GM12892 (cell line): ENCODE measurements at regions not wholly inside any gene's neighbourhood (a gene's known extent, or its start where the extent isn't known, plus 50 kb on each side); places are given as distances from the start of the nearest gene placed in this dataset.

Source experiments
- POLR2A ChIP-seq: IDR thresholded peaks from 2 replicates; pipeline ENCODE4 v1.6.1; 2011; ENCODE audit warnings: low read depth, low read length, control low read depth
- POLR2AphosphoS5 ChIP-seq: IDR thresholded peaks from 2 replicates; pipeline ENCODE4 v1.6.1; 2011; ENCODE audit warnings: low read depth, low read length, control low read depth
- TAF1 ChIP-seq: IDR thresholded peaks from 2 replicates; pipeline ENCODE4 v1.6.1; 2011; ENCODE audit warnings: low read depth, mild to moderate bottlenecking, control low read depth, low read length, borderline replicate concordance

- TF ChIP-seq POLR2A (no peak), TAF1 (no peak), POLR2AphosphoS5 (no peak)
Observed at GRCh38 chr2:139891636-139892035, 1111.4 kb upstream of the NXPH2 start.
